Spleen (tissue), 11 donors: ENCODE measurements at regions not wholly inside any gene's neighbourhood (a gene's known extent, or its start where the extent isn't known, plus 50 kb on each side); places are given as distances from the start of the nearest gene placed in this dataset.

ENCODE experiments used
- DNase-seq: peaks from one replicate; pipeline ENCODE4 v3.0.0-alpha.2; 2020
- H3K27ac ChIP-seq, 8 donors: fragments of 200-600 bp; sonication (generic) in 7 of 8; 1 replicate in 4 of 8; 2 replicates in 4 of 8; pipeline versions ENCODE4 v1.5.0 to v1.8.0; 2016 to 2021; ENCODE audit warnings: inconsistent platforms in 4 of 8, mild to moderate bottlenecking in 4 of 8, moderate library complexity in 1 of 8
- H3K27me3 ChIP-seq, 7 donors: fragments of 200-600 bp; sonication (generic) in 6 of 7; replicated peaks in 1 of 7; 1 replicate in 4 of 7; 2 replicates in 3 of 7; pipeline versions ENCODE4 v1.5.0 to v1.8.0; 2016 to 2021; ENCODE audit warnings: inconsistent platforms in 3 of 7, mild to moderate bottlenecking in 1 of 7
- H3K36me3 ChIP-seq, 6 donors: fragments of 200-600 bp; sonication (generic) in 5 of 6; 1 replicate in 4 of 6; 2 replicates in 2 of 6; pipeline versions ENCODE4 v1.5.0 to v1.8.0; 2016 to 2021; ENCODE audit warnings: inconsistent platforms in 2 of 6
- H3K4me1 ChIP-seq, 6 donors: fragments of 200-600 bp; sonication (generic) in 5 of 6; 1 replicate in 3 of 6; 2 replicates in 3 of 6; pipeline versions ENCODE4 v1.5.0 to v1.8.0; 2016 to 2021; ENCODE audit warnings: inconsistent platforms in 3 of 6
- H3K4me3 ChIP-seq, 8 donors: fragments of 200-600 bp; sonication (generic) in 7 of 8; 1 replicate in 4 of 8; 2 replicates in 4 of 8; pipeline versions ENCODE4 v1.5.0 to v1.8.0; 2016 to 2021; ENCODE audit warnings: inconsistent platforms in 4 of 8, mild to moderate bottlenecking in 4 of 8, moderate library complexity in 2 of 8
- H3K9me3 ChIP-seq, 8 donors: fragments of 200-600 bp; sonication (generic) in 7 of 8; 1 replicate in 4 of 8; 2 replicates in 4 of 8; pipeline versions ENCODE4 v1.5.0 to v1.8.0; 2016 to 2021; ENCODE audit warnings: inconsistent platforms in 4 of 8
- CTCF ChIP-seq, 11 experiments: fragments of 200-600 bp in 7 of 11; fragments of 450-650 bp in 4 of 11; sonication (generic) in 4 of 11; IDR thresholded peaks in 8 of 11; conservative IDR thresholded peaks in 3 of 11; 1 replicate in 7 of 11; 2 replicates in 4 of 11; pipeline versions ENCODE4 v1.4.0 to v1.8.0; 2016 to 2021; ENCODE audit warnings: antibody characterized with exemption in 11 of 11, inconsistent platforms in 4 of 11, mild to moderate bottlenecking in 1 of 11
- POLR2A ChIP-seq, 3 donors: fragments of 450-650 bp; IDR thresholded peaks; one replicate each; pipeline ENCODE4 v1.5.1; 2017; ENCODE audit warnings: antibody characterized with exemption in 3 of 3, mild to moderate bottlenecking in 1 of 3
- POLR2AphosphoS5 ChIP-seq, 3 donors: sonication (generic); formaldehyde crosslinking; IDR thresholded peaks; one replicate each; pipeline ENCODE4 v1.5.1; 2017; ENCODE audit warnings: antibody characterized with exemption in 3 of 3
- WGBS, 5 donors: extraction: QIAGEN DNeasy Blood & Tissue Kit in 3 of 5; methylation state at CpG; one replicate each; pipeline versions ENCODE4 v1.1.5 to v1.1.7; 2013 to 2018; 5-methylcytosine and 5-hydroxymethylcytosine counted together
- intact Hi-C: fragments of 100-400 bp; cut with DNase I; formaldehyde crosslinking; loops from one replicate; pipeline ENCODE4 v1.15.0; 2023; ENCODE audit warnings: low total_unique reads
- donor health status: healthy with polysubstance abuse.
- donor health status: DM: no; HTN: no; CAD: no; lungs with moderate emphysema.
- donor health status: DM: no; HTN: no; CAD: no.
- donor health status: Bipolar disorder and iron deficiency.
- donor health status: healthy.
- donor health status: DM: no; HTN: no; CAD: no.
- donor health status: DM: yes; HTN: yes; CAD: no.

- 91 to 100% (median 97%) methylated on average over 1 of the region's 1 CpG for WGBS, 5 donors
- Histone ChIP-seq H3K27me3 (no peaks in the 10 kb centered on the region), H3K36me3 (no peaks in the 10 kb centered on the region), H3K4me1 (no peaks in the 10 kb centered on the region), H3K27ac (no peak overlapping the region), H3K9me3 (peaks cover 0 to 6% (median 0%) of the 10 kb centered on the region in 8 donors), H3K4me3 (no peak overlapping the region)
- DNase-seq: no peak
- TF ChIP-seq CTCF (IDR thresholded peaks at IDR 0.05 in 8 of 11, conservative IDR thresholded peaks at IDR 0.05 in 3 of 11) (no peak), POLR2A (IDR thresholded peaks at IDR 0.05) (no peak), POLR2AphosphoS5 (IDR thresholded peaks at IDR 0.05) (no peak)
- intact Hi-C loops: no loop called here
Measured at GRCh38 chrX:104400387-104400786, 145.7 kb upstream of the ESX1 start.

DNA sequence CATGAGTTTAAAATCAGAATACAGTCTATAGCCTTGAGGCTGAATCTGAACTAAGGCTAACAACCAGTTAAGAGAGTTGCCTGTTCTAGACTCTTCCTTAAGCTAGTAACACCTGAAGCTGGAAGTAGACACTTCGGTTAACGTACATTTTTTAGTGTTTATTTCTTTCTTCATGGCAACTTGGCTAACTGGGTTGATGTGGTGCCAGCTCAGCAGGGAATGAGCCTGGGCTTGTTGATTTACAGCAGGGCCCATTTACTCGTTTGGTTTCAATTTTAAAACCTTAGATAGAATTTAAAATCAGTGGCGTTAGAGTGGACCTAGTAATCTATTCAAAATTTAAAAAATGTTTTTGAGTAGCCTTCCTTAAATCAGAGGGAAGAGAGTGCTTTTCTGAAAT is 137.6 kb upstream of the ESX1 start:
- Histone ChIP-seq H3K4me1 (no peaks in the 10 kb centered on the region), H3K9me3 (no peaks in the 10 kb centered on the region), H3K27ac (no peak overlapping the region), H3K27me3 (no peaks in the 10 kb centered on the region), H3K4me3 (no peak overlapping the region), H3K36me3 (no peaks in the 10 kb centered on the region)
- no peak for DNase-seq
- TF ChIP-seq POLR2AphosphoS5 (IDR thresholded peaks at IDR 0.05): no peak
- intact Hi-C loops: no loop called here
- 65 to 87% (median 74%) methylated on average over 4 of the region's 4 CpGs for WGBS, 5 donors

- no peak overlapping the region for H3K27ac ChIP-seq
- TF ChIP-seq POLR2A (IDR thresholded peaks at IDR 0.05): no peak
- TF ChIP-seq CTCF (IDR thresholded peaks at IDR 0.05 in 8 of 11, conservative IDR thresholded peaks at IDR 0.05 in 3 of 11): no peak
- no peak for TF ChIP-seq POLR2AphosphoS5 (IDR thresholded peaks at IDR 0.05)
Measured at GRCh38 chrX:104391906-104392305, 137.2 kb upstream of the ESX1 start.

GRCh38 chrX:104376937-104377336 is 122.2 kb upstream of the ESX1 start:
- intact Hi-C loops: no loop called here

More at GRCh38 chrX:104391906-104392305, 137.2 kb upstream of the ESX1 start:
- intact Hi-C loops: no loop called here
- whole genome bisulfite sequencing, 5 donors: 64 to 90% (median 82%) methylated on average over 4 of the region's 4 CpGs
- no peak for DNase-seq
- Histone ChIP-seq H3K4me1 (no peaks in the 10 kb centered on the region), H3K36me3 (no peaks in the 10 kb centered on the region), H3K9me3 (no peaks in the 10 kb centered on the region), H3K4me3 (no peak overlapping the region), H3K27me3 (no peaks in the 10 kb centered on the region)

More at GRCh38 chrX:104376937-104377336, 122.2 kb upstream of the ESX1 start:
- Histone ChIP-seq H3K9me3 (no peaks in the 10 kb centered on the region), H3K4me3 (no peak overlapping the region), H3K27me3 (no peaks in the 10 kb centered on the region), H3K4me1 (no peaks in the 10 kb centered on the region), H3K27ac (no peak overlapping the region), H3K36me3 (no peaks in the 10 kb centered on the region)
- DNase-seq: no peak
- TF ChIP-seq CTCF (IDR thresholded peaks at IDR 0.05 in 8 of 11, conservative IDR thresholded peaks at IDR 0.05 in 3 of 11): no peak
- TF ChIP-seq POLR2AphosphoS5 (IDR thresholded peaks at IDR 0.05): no peak
- TF ChIP-seq POLR2A (IDR thresholded peaks at IDR 0.05): no peak
- 34 to 98% (median 78%) methylated on average over 2 of the region's 2 CpGs for WGBS, 5 donors
